HG02642 (cell line): ENCODE measurements at regions not wholly inside any gene's neighbourhood (a gene's known extent, or its start where the extent isn't known, plus 50 kb on each side); places are given as distances from the start of the nearest gene placed in this dataset.
"Not testable (repeated sequence)": the region's sequence is repeated elsewhere in the genome, so short reads cannot be mapped to it uniquely, and the experiment has no call there.

Experiments
- ATAC-seq: cut with Tn5 transposase; IDR thresholded peaks from one replicate; pipeline ENCODE4 v1.9.1; 2021; ENCODE audit warnings: mild to moderate bottlenecking; ENCODE audit not compliant: unreplicated experiment, poor library complexity

GRCh38 chr16:86854626-86855294, 276.4 kb downstream of the FOXL1 start:
- no peak for ATAC-seq

DNA sequence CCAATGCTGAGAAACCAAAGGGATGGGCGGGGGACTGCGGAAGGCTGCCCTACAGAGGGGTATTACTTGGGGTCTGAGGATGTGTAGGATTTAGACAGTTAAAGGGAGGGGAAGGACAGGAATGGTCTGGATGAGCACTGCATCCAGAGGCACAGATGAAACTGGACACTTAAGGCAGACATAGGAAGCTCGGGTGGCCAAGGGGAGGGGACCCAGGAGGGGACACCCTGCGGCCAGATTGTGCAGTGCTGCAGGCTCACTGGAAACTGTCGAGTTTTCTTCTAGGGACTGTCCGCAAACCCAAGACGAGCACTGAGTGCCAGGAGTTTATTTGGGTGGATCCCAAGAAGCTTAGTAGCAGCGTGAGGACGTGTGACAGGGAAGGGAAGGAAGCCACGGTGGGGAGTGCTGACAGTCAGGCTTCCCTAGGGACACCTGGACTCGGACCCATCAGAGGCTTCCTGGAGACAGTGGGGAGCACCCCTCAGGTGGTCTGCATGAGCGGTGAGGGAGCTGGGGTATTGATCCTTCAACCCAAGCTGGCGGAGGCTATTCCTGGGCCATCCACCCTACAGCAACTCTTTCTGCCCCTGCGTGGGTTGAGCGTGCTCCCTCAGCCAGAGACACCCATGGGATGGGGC, 278.7 kb downstream of the FOXL1 start:
- no peak for ATAC-seq

DNA sequence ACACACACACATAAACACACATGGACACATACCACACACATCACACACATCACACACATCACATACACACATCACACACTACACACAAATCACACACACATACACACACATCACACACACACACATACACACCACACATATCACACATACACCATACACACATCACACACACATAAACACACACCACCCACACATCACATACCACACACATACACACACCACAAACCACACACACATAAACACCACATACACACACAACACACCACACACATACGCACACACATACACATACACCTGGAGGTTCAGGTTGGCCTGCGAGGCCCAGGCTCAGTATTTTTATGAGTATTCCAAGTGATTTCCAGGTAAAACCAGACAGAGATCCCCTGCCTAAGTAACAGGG, 279.5 kb downstream of the FOXL1 start:
- no peak for ATAC-seq

- no peak for ATAC-seq
These were observed 280.2 kb downstream of the FOXL1 start for GRCh38 chr16:86858501-86858900.

DNA sequence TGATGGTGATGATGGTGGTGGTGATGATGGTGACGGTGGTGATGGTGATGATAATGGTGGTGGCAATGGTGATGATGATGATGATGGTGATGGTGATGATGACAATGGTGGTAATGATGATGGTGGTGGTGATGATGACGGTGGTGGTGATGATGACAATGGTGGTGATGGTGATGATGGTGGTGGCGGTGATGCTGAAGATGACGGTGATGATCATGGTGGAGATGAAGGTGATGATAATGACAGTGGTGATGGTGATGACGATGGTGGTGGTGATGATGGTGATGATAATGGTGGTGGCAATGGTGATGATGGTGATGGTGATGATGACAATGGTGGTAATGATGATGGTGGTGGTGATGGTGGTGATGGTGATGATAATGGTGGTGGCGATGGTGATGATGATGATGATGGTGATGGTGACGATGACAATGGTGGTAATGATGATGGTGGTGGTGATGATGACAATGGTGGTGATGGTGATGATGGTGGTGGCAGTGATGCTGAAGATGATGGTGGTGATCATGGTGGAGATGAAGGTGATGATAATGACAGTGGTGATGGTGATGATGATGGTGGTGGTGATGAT, 283.0 kb downstream of the FOXL1 start:
- ATAC-seq, result not testable (repeated sequence)

DNA sequence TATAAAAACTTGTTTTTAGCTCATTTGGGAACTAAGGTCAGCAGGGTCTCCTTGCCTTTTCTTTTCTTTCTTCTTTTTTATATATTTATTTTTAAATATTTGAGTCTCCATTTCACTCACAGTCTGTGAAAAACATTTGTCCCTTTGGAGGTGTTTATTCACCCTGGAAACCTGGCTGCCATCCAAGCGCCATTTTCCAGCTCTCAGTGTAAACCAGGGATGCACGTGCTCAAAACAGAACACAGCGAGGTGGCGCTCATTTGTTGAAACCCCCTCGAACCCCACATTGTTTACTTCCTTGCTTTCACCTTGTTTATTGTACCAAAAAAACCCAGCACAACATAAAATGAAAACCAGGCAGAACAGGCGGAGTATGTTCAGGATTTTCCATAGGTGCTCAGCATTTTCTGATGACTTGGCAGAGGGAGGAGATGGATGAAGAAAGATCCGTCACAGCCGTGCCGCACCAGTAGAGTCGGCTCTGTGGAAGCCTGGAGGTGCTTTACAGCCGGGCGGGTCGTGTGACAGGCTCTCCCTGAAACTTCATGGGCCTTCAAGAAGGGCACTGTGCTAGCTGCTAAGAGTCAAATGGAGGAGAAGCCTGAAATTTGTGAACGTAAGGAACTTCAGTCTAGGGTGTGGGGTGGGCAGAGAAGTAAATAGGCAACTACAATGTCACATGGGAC, 284.4 kb downstream of the FOXL1 start:
- ATAC-seq, result no peak

GRCh38 chr16:86863609-86864008, 285.3 kb downstream of the FOXL1 start:
- ATAC-seq, result no peak

GRCh38 chr16:86864586-86864985, 286.2 kb downstream of the FOXL1 start:
- no peak for ATAC-seq

- no peak for ATAC-seq
These were observed 287.7 kb downstream of the FOXL1 start for GRCh38 chr16:86865851-86866662.

- ATAC-seq, result no peak
These were observed 288.8 kb downstream of the FOXL1 start for GRCh38 chr16:86866986-86867722.

DNA sequence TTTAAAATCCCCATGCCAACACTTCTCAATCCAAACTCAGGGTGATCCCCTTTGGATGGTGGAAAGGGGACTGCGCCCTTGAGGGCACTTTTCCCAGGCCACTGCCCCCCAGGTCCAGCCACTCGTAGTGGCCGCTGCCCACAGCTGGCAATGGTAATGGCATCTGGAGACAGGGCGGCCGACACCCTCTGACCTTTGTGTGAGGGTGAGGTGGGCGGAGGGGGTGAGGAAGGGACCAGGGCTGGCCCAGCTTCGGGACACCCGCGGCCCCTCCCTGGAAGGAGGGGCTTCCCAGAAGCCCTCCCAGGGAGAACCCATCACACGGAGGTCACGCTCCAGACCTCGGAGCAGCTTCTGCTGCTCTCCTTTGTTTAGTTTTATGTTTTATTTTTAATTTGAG, 289.7 kb downstream of the FOXL1 start:
- no peak for ATAC-seq

DNA sequence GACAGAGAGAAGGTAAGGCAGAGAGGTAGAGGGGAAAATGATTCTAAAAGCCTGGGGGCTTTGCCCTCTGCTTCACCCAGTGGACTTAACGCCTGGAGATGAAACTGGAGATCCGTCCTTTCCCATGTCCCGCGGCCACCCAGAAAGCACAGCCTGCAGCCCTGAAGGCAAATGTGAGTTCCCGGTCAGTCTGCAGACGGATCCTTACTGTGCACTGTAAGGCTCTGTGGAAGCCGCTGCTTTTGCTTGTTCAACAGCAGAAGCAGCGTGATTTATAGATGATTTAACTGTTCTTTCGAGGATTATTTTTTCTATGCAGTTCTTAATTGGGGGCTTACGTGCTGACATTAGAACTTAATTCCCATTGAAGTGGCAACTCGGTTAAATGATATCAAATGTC, 290.4 kb downstream of the FOXL1 start:
- no peak for ATAC-seq

DNA sequence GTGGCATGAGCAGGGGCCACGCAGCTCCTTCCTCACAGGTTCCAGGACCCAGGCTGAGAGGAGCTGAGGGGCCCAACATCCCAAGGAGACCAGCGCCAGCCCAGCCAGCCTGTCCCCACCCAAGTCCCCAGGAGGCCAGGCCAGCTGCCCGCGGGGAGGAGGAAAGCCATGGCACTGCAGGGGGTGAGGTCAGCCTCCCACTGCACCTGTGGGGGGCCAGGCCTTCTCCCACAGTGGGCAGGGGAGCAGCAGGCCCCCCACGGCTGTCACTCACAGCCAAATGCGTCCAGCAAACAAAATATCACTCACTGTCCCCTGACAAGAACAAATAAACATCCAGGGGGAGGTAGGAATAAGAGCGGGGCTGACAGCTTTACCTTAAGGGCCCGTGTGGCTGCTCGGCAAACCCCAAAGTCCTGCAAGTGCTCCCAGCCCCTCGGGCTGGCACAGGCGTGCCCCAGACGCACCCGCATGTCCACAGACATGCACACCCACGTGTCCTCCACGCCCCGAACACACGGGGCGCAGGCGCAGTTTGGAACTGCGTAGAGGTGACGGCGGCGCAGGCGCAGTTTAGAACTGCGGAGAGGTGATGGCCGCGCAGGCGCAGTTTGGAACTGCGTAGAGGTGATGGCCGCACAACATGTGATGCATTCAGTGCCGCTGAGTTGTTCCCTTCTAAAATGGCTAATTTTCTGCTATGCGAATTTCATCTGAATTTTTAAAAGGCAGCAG, 291.1 kb downstream of the FOXL1 start:
- no peak for ATAC-seq

GRCh38 chr16:86870380-86870779, 292.0 kb downstream of the FOXL1 start:
- no peak for ATAC-seq

- ATAC-seq, result no peak
These were observed 293.8 kb downstream of the FOXL1 start for GRCh38 chr16:86872131-86872530.

DNA sequence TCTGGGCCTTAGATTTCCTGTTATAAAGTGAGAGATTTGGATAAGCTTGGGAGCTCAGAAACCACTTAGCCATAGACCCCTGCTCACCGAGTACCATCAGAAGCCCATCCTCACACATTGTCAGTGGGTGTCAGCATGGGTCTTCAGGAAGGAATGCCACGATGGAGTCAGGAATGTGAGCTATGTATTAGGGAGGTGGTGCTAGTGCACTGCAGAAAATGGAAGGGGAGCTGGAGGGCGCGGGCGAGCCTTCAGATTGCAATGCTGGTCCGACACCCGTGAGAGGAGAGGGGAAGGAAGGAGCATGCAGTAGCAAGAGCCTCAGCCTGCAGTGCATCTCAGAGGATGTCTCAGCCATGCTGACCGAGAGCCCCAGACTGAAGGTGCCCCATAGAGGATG, 294.5 kb downstream of the FOXL1 start:
- no peak for ATAC-seq

DNA sequence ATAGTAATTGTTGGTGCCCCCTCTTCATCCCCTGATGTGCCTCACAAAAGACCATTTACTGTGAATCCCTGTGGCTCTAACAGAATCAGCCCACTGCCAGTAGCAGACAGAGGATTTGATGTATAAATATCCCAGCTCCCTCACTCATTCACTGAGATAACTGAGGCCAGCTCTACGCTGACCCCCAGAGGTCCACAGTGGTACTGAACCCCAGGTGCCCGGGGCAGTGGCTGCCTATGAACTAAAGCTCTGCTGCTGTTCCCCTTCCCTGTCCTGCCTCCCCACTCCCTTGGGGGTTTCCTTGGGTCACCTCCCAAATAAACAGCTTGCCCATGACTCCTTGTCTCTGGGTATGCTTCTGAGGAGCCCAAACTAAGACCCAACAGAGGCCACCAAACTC, 295.8 kb downstream of the FOXL1 start:
- no peak for ATAC-seq

DNA sequence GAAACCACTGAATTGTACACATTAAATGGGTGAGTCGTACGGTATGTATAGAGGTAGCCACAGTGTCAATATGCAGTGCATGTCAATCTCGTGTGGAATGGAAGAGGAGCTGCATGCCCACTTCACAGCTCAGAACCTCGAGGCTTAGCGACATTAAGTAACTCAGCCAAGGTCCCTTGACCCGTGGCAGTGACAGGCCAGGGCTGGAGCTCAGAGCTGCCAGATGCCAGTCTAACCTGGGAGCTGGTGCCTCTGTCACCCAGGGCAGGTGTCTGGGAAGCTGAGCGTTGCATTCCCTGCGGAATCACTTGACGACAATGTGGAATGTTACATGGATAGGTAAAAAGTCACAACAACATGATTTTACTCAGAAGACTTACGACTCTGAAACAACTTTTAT, 298.1 kb downstream of the FOXL1 start:
- ATAC-seq, result no peak

DNA sequence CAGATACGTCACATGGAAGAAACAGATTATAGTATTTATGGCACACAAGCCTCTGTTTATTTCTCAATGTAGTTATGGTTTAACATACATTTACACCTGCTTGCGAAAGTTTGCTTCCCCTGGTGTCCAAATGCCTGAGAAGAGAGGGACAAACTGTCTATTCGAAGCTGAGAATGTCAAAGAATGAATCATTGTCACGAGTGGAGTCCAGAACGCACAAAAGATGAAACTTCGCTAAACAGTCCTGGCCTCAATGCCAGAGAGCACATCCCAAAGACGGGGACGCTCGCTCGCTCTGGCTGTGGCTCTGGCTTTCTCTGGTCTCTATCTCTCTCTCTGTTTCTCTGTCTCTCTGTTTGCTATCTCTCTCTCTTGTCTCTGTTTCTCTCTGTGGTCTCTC, 298.8 kb downstream of the FOXL1 start:
- no peak for ATAC-seq
